ENCODE measurements at regions not wholly inside any gene's neighbourhood (a gene's known extent, or its start where the extent isn't known, plus 50 kb on each side); places are given as distances from the start of the nearest gene placed in this dataset.

GRCh38 chr18:44620812-44621211 lies 59.9 kb upstream of the SETBP1 start:
- Histone ChIP-seq H3K23ac (ENCODE audit: low read length) (no peak overlapping the region), H3K27ac (ENCODE audit: low read depth, low read length) (no peak overlapping the region), H2AFZ (ENCODE audit: insufficient read depth, low read length, poor library complexity) (no peak overlapping the region), H4K12ac (ENCODE audit: low read depth, low read length) (no peak overlapping the region), H3K4me1 (ENCODE audit: control insufficient read depth in 1 of 2, insufficient read depth in 2 of 2, low read length in 2 of 2) (no peaks in the 10 kb centered on the region), H3K4me2 (ENCODE audit: low read length) (no peak overlapping the region), H2AK5ac (ENCODE audit: low read length) (no peak overlapping the region), H3K79me2 (ENCODE audit: control insufficient read depth, insufficient read depth, low read length, poor library complexity) (no peaks in the 10 kb centered on the region), H2BK120ac (ENCODE audit: insufficient read depth, low read length, poor library complexity) (no peak overlapping the region), H3K14ac (ENCODE audit: low read length) (no peak overlapping the region), H3K18ac (ENCODE audit: low read length) (no peak overlapping the region), H3K36me3 (ENCODE audit: control insufficient read depth in 1 of 2, insufficient read depth in 2 of 2, low read length in 2 of 2) (no peaks in the 10 kb centered on the region), H3K9me3 (ENCODE audit: insufficient read depth, low read depth, low read length) (no peaks in the 10 kb centered on the region), H3K79me1 (ENCODE audit: low read length) (no peaks in the 10 kb centered on the region), H4K91ac (ENCODE audit: low read depth, low read length) (no peak overlapping the region), H4K8ac (ENCODE audit: low read depth, low read length) (no peak overlapping the region), H3K4ac (ENCODE audit: low read depth, low read length) (no peak overlapping the region), H2BK12ac (ENCODE audit: low read length) (no peak overlapping the region), H2BK5ac (ENCODE audit: low read depth, low read length, poor library complexity) (no peak overlapping the region), H3K9ac (ENCODE audit: low read length) (no peak overlapping the region), H3K4me3 (ENCODE audit: low read depth, low read length) (no peak overlapping the region), H3K27me3 (ENCODE audit: insufficient read depth, low read length) (no peaks in the 10 kb centered on the region)
- WGBS (ENCODE audit: extremely low coverage, insufficient coverage, insufficient read length) = no CpG with 5 or more reads among the region's 1 CpG
- DNase-seq = no peak

GRCh38 chr18:44624052-44624451 lies 56.6 kb upstream of the SETBP1 start:
- no peaks in the 10 kb centered on the region for H3K79me2 ChIP-seq (ENCODE audit: control insufficient read depth, insufficient read depth, low read length, poor library complexity)
- H3K18ac ChIP-seq (ENCODE audit: low read length) = no peak overlapping the region
- H4K12ac ChIP-seq (ENCODE audit: low read depth, low read length) = no peak overlapping the region
- no peaks in the 10 kb centered on the region for H3K36me3 ChIP-seq (ENCODE audit: control insufficient read depth in 1 of 2, insufficient read depth in 2 of 2, low read length in 2 of 2)
- H3K23ac ChIP-seq (ENCODE audit: low read length) = no peak overlapping the region
- no peak overlapping the region for H3K9ac ChIP-seq (ENCODE audit: low read length)
- no peak overlapping the region for H2AK5ac ChIP-seq (ENCODE audit: low read length)
- no peaks in the 10 kb centered on the region for H3K9me3 ChIP-seq (ENCODE audit: insufficient read depth, low read depth, low read length)
- H4K8ac ChIP-seq (ENCODE audit: low read depth, low read length) = no peak overlapping the region
- peaks cover 0 to 2% of the 10 kb centered on the region in 2 experiments for H3K4me1 ChIP-seq (ENCODE audit: control insufficient read depth in 1 of 2, insufficient read depth in 2 of 2, low read length in 2 of 2)
- H3K79me1 ChIP-seq (ENCODE audit: low read length) = no peaks in the 10 kb centered on the region
- H4K91ac ChIP-seq (ENCODE audit: low read depth, low read length) = no peak overlapping the region
- H3K27me3 ChIP-seq (ENCODE audit: insufficient read depth, low read length) = no peaks in the 10 kb centered on the region
- no peak for DNase-seq
- no peak overlapping the region for H3K27ac ChIP-seq (ENCODE audit: low read depth, low read length)
- H3K14ac ChIP-seq (ENCODE audit: low read length) = no peak overlapping the region
- H3K4ac ChIP-seq (ENCODE audit: low read depth, low read length) = no peak overlapping the region
- H3K4me2 ChIP-seq (ENCODE audit: low read length) = no peak overlapping the region
- no peak overlapping the region for H2BK120ac ChIP-seq (ENCODE audit: insufficient read depth, low read length, poor library complexity)
- H2BK5ac ChIP-seq (ENCODE audit: low read depth, low read length, poor library complexity) = no peak overlapping the region
- H3K4me3 ChIP-seq (ENCODE audit: low read depth, low read length) = no peak overlapping the region
- H2AFZ ChIP-seq (ENCODE audit: insufficient read depth, low read length, poor library complexity) = no peak overlapping the region
- H2BK12ac ChIP-seq (ENCODE audit: low read length) = no peak overlapping the region

DNA sequence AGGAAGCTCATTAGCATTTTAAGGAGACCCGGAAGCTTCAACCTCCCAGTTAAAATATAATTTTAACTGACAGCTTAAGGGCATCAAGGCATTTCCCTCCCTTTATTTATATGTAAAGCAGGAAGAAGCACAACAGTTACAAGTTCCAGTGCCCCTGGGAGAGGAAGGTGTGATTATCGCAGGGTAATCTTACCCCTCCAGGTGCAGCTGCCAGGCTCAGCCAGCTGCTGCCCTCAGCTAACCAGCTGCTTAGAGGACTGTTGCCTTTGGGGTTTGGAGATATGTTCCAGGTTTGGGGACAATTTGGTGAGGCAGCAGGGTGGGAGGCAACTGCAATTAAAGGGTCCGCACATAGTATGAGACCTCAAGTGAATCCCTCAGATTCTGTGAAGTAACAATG lies 55.3 kb upstream of the SETBP1 start:
- no peak overlapping the region for H3K27ac ChIP-seq (ENCODE audit: low read depth, low read length)
- no peak overlapping the region for H2BK120ac ChIP-seq (ENCODE audit: insufficient read depth, low read length, poor library complexity)
- no peak overlapping the region for H2BK5ac ChIP-seq (ENCODE audit: low read depth, low read length, poor library complexity)
- no peak overlapping the region for H3K14ac ChIP-seq (ENCODE audit: low read length)
- no peaks in the 10 kb centered on the region for H3K79me2 ChIP-seq (ENCODE audit: control insufficient read depth, insufficient read depth, low read length, poor library complexity)
- H3K79me1 ChIP-seq (ENCODE audit: low read length) = no peaks in the 10 kb centered on the region
- no peak overlapping the region for H4K12ac ChIP-seq (ENCODE audit: low read depth, low read length)
- no peak overlapping the region for H3K9ac ChIP-seq (ENCODE audit: low read length)
- H2AFZ ChIP-seq (ENCODE audit: insufficient read depth, low read length, poor library complexity) = no peak overlapping the region
- H3K4me2 ChIP-seq (ENCODE audit: low read length) = no peak overlapping the region
- no peak overlapping the region for H3K4me3 ChIP-seq (ENCODE audit: low read depth, low read length)
- H4K8ac ChIP-seq (ENCODE audit: low read depth, low read length) = no peak overlapping the region
- peaks cover 0 to 2% of the 10 kb centered on the region in 2 experiments for H3K4me1 ChIP-seq (ENCODE audit: control insufficient read depth in 1 of 2, insufficient read depth in 2 of 2, low read length in 2 of 2)
- no peak for DNase-seq
- H2AK5ac ChIP-seq (ENCODE audit: low read length) = no peak overlapping the region
- H3K9me3 ChIP-seq (ENCODE audit: insufficient read depth, low read depth, low read length) = no peaks in the 10 kb centered on the region
- whole genome bisulfite sequencing (ENCODE audit: extremely low coverage, insufficient coverage, insufficient read length) = no CpG with 5 or more reads among the region's 3 CpGs
- H3K27me3 ChIP-seq (ENCODE audit: insufficient read depth, low read length) = no peaks in the 10 kb centered on the region
- no peak overlapping the region for H3K18ac ChIP-seq (ENCODE audit: low read length)
- no peak overlapping the region for H4K91ac ChIP-seq (ENCODE audit: low read depth, low read length)
- H3K23ac ChIP-seq (ENCODE audit: low read length) = no peak overlapping the region
- H3K36me3 ChIP-seq (ENCODE audit: control insufficient read depth in 1 of 2, insufficient read depth in 2 of 2, low read length in 2 of 2) = no peaks in the 10 kb centered on the region
- H3K4ac ChIP-seq (ENCODE audit: low read depth, low read length) = no peak overlapping the region
- no peak overlapping the region for H2BK12ac ChIP-seq (ENCODE audit: low read length)

- no peak overlapping the region for H3K27ac ChIP-seq (ENCODE audit: low read depth, low read length)
- no peak overlapping the region for H3K4ac ChIP-seq (ENCODE audit: low read depth, low read length)
- H3K27me3 ChIP-seq (ENCODE audit: insufficient read depth, low read length) = no peaks in the 10 kb centered on the region
- H2BK12ac ChIP-seq (ENCODE audit: low read length) = no peak overlapping the region
- DNase-seq = peak; percentile 28 to 67
- H3K36me3 ChIP-seq (ENCODE audit: control insufficient read depth in 1 of 2, insufficient read depth in 2 of 2, low read length in 2 of 2) = no peaks in the 10 kb centered on the region
- no peak overlapping the region for H3K23ac ChIP-seq (ENCODE audit: low read length)
- H4K91ac ChIP-seq (ENCODE audit: low read depth, low read length) = no peak overlapping the region
- no peaks in the 10 kb centered on the region for H3K9me3 ChIP-seq (ENCODE audit: insufficient read depth, low read depth, low read length)
- no peak overlapping the region for H4K8ac ChIP-seq (ENCODE audit: low read depth, low read length)
- H2AFZ ChIP-seq (ENCODE audit: insufficient read depth, low read length, poor library complexity) = no peak overlapping the region
- H3K9ac ChIP-seq (ENCODE audit: low read length) = no peak overlapping the region
- H3K79me1 ChIP-seq (ENCODE audit: low read length) = no peaks in the 10 kb centered on the region
- H2AK5ac ChIP-seq (ENCODE audit: low read length) = no peak overlapping the region
- H3K14ac ChIP-seq (ENCODE audit: low read length) = no peak overlapping the region
- H2BK5ac ChIP-seq (ENCODE audit: low read depth, low read length, poor library complexity) = no peak overlapping the region
- no CpG with 5 or more reads among the region's 1 CpG for WGBS (ENCODE audit: extremely low coverage, insufficient coverage, insufficient read length)
- H3K4me3 ChIP-seq (ENCODE audit: low read depth, low read length) = no peak overlapping the region
- H3K4me1 ChIP-seq (ENCODE audit: control insufficient read depth in 1 of 2, insufficient read depth in 2 of 2, low read length in 2 of 2) = peaks cover 0 to 2% of the 10 kb centered on the region in 2 experiments
- H2BK120ac ChIP-seq (ENCODE audit: insufficient read depth, low read length, poor library complexity) = no peak overlapping the region
- H3K4me2 ChIP-seq (ENCODE audit: low read length) = no peak overlapping the region
- no peak overlapping the region for H3K18ac ChIP-seq (ENCODE audit: low read length)
- H4K12ac ChIP-seq (ENCODE audit: low read depth, low read length) = no peak overlapping the region
- H3K79me2 ChIP-seq (ENCODE audit: control insufficient read depth, insufficient read depth, low read length, poor library complexity) = no peaks in the 10 kb centered on the region
Measured at GRCh38 chr18:44626236-44626635, 54.5 kb upstream of the SETBP1 start.

Data from trophoblast cell (in vitro differentiated cells and primary cell).